Natural killer cell (primary cell): ENCODE measurements at regions not wholly inside any gene's neighbourhood (a gene's known extent, or its start where the extent isn't known, plus 50 kb on each side); places are given as distances from the start of the nearest gene placed in this dataset.

Source experiments
- ATAC-seq, 3 donors: fragments of 150-1000 bp in 2 of 3; fragments of 200-7000 bp in 1 of 3; cut with Tn5 transposase; 1 replicate in 1 of 3; 2 replicates in 2 of 3; pipeline ENCODE4 v1.10.0; 2021; ENCODE audit warnings: mild to moderate bottlenecking in 2 of 3, moderate library complexity in 2 of 3
- DNase-seq, 2 donors: peaks; one replicate each; pipeline versions ENCODE4 v3.0.0 to v3.0.0-alpha.2; 2013 to 2021; ENCODE audit warnings: mixed read lengths in 1 of 2
- H3K27ac ChIP-seq: one replicate; pipeline ENCODE4 v1.5.1; 2013; ENCODE audit warnings: mild to moderate bottlenecking, low read length
- H3K27me3 ChIP-seq: one replicate; pipeline ENCODE4 v1.6.1; 2013; ENCODE audit warnings: low read length; ENCODE audit not compliant: control insufficient read depth, insufficient read depth
- H3K36me3 ChIP-seq: one replicate; pipeline ENCODE4 v1.6.1; 2013; ENCODE audit warnings: low read length; ENCODE audit not compliant: control insufficient read depth, insufficient read depth
- H3K4me1 ChIP-seq: one replicate; pipeline ENCODE4 v1.6.1; 2013; ENCODE audit warnings: low read length; ENCODE audit not compliant: control insufficient read depth, insufficient read depth
- H3K4me3 ChIP-seq: one replicate; pipeline ENCODE4 v1.5.1; 2013; ENCODE audit warnings: low read length
- H3K9me3 ChIP-seq: one replicate; pipeline ENCODE4 v1.6.1; 2013; ENCODE audit warnings: low read length; ENCODE audit not compliant: control insufficient read depth, insufficient read depth
- H3K27ac Mint-ChIP-seq, 2 donors: one replicate each; pipeline ENCODE4 v1.8.0; 2022; ENCODE audit warnings: mild to moderate bottlenecking in 2 of 2, mixed read lengths in 2 of 2, moderate library complexity in 1 of 2
- H3K27me3 Mint-ChIP-seq, 2 donors: one replicate each; pipeline ENCODE4 v1.8.0; 2022; ENCODE audit warnings: low read depth in 2 of 2, mixed read lengths in 2 of 2
- H3K36me3 Mint-ChIP-seq: one replicate; pipeline ENCODE4 v1.8.0; 2022; ENCODE audit warnings: mixed read lengths
- H3K4me1 Mint-ChIP-seq, 2 donors: one replicate each; pipeline ENCODE4 v1.8.0; 2022; ENCODE audit warnings: mixed read lengths in 2 of 2
- H3K4me3 Mint-ChIP-seq: one replicate; pipeline ENCODE4 v1.8.0; 2022; ENCODE audit warnings: mild to moderate bottlenecking, moderate library complexity, mixed read lengths
- H3K9me3 Mint-ChIP-seq, 2 donors: one replicate each; pipeline ENCODE4 v1.8.0; 2022; ENCODE audit warnings: mixed read lengths in 2 of 2
- CTCF ChIP-seq: fragments of 200-600 bp; IDR thresholded peaks from one replicate; pipeline ENCODE4 v1.8.0; 2022; ENCODE audit warnings: antibody characterized with exemption
- WGBS: methylation state at CpG from one replicate; pipeline ENCODE4 v1.1.7; 2013; ENCODE audit warnings: missing lambda C conversion rate; ENCODE audit not compliant: insufficient coverage; 5-methylcytosine and 5-hydroxymethylcytosine counted together
- intact Hi-C: fragments of 100-400 bp; cut with micrococcal nuclease; formaldehyde crosslinking; loops from one replicate; pipeline ENCODE4 v1.14.2; 2022

GRCh38 chr12:75596406-75596805, 85.0 kb upstream of the KRR1 start:
- TF ChIP-seq CTCF: no peak

GRCh38 chr12:75592638-75593335, 81.4 kb upstream of the KRR1 start:
- Mint-ChIP-seq H3K4me3 (no peak overlapping the region), H3K27ac (no peak overlapping the region), H3K27me3 (peaks cover 11 to 19% of the 10 kb centered on the region in 2 donors), H3K4me1 (no peaks in the 10 kb centered on the region), H3K36me3 (no peaks in the 10 kb centered on the region), H3K9me3 (no peaks in the 10 kb centered on the region)
- H3K4me3 ChIP-seq: no peak overlapping the region
- no peak for TF ChIP-seq CTCF
- H3K4me1 ChIP-seq: no peaks in the 10 kb centered on the region
- WGBS: 88% methylated on average over 3 of the region's 3 CpGs
- ATAC-seq: no peak
- H3K9me3 ChIP-seq: no peaks in the 10 kb centered on the region
- intact Hi-C loops: no loop called here
- H3K27me3 ChIP-seq: no peaks in the 10 kb centered on the region
- no peaks in the 10 kb centered on the region for H3K36me3 ChIP-seq
- H3K27ac ChIP-seq: no peak overlapping the region
- DNase-seq: no peak

More at GRCh38 chr12:75596406-75596805, 85.0 kb upstream of the KRR1 start:
- Histone ChIP-seq H3K36me3 (no peaks in the 10 kb centered on the region), H3K9me3 (no peaks in the 10 kb centered on the region), H3K27me3 (no peaks in the 10 kb centered on the region), H3K4me1 (no peaks in the 10 kb centered on the region), H3K4me3 (no peak overlapping the region), H3K27ac (no peak overlapping the region)
- no CpG with 5 or more reads among the region's 1 CpG for WGBS
- Mint-ChIP-seq H3K27ac (no peak overlapping the region), H3K36me3 (no peaks in the 10 kb centered on the region), H3K4me1 (no peaks in the 10 kb centered on the region), H3K27me3 (peaks cover 0 to 12% of the 10 kb centered on the region in 2 donors), H3K4me3 (no peak overlapping the region), H3K9me3 (no peaks in the 10 kb centered on the region)
- ATAC-seq: no peak
- DNase-seq: no peak
- intact Hi-C loops: no loop called here

GRCh38 chr12:75592086-75592485, 80.7 kb upstream of the KRR1 start:
- no peak overlapping the region for H3K27ac Mint-ChIP-seq
- intact Hi-C loops: no loop called here

More at GRCh38 chr12:75592086-75592485, 80.7 kb upstream of the KRR1 start:
- Mint-ChIP-seq H3K36me3 (no peaks in the 10 kb centered on the region), H3K4me1 (no peaks in the 10 kb centered on the region), H3K4me3 (no peak overlapping the region), H3K9me3 (no peaks in the 10 kb centered on the region), H3K27me3 (peaks cover 11 to 19% of the 10 kb centered on the region in 2 donors)
- WGBS: 92% methylated on average over 5 of the region's 5 CpGs
- H3K27ac ChIP-seq: no peak overlapping the region
- DNase-seq (no peak), ATAC-seq (no peak)
- H3K4me3 ChIP-seq: no peak overlapping the region
- no peaks in the 10 kb centered on the region for H3K27me3 ChIP-seq
- no peaks in the 10 kb centered on the region for H3K36me3 ChIP-seq
- no peak for TF ChIP-seq CTCF
- no peaks in the 10 kb centered on the region for H3K9me3 ChIP-seq
- no peaks in the 10 kb centered on the region for H3K4me1 ChIP-seq
